IMR-90 (cell line): ENCODE measurements at regions not wholly inside any gene's neighbourhood (a gene's known extent, or its start where the extent isn't known, plus 50 kb on each side); places are given as distances from the start of the nearest gene placed in this dataset.

Experiments used
- BHLHE40 ChIP-seq: fragments of 150-350 bp; IDR thresholded peaks from 2 replicates; pipeline ENCODE4 v1.6.1; 2016; ENCODE audit warnings: mild to moderate bottlenecking, low read depth, low read length
- CTCF ChIP-seq: conservative IDR thresholded peaks from 2 replicates; pipeline ENCODE4 v1.5.1; 2012; ENCODE audit warnings: mild to moderate bottlenecking, low read depth, low read length, improper control_type of control experiment
- POLR2A ChIP-seq: IDR thresholded peaks from 2 replicates; pipeline ENCODE4 v1.6.1; 2012; ENCODE audit warnings: mild to moderate bottlenecking, low read depth, low read length
- USF2 ChIP-seq: fragments of 150-350 bp; IDR thresholded peaks from 2 replicates; pipeline ENCODE4 v1.6.1; 2017; ENCODE audit warnings: mild to moderate bottlenecking, antibody characterized with exemption, low read length, low read depth

GRCh38 chr7:91425149-91425548, 160.9 kb downstream of the FZD1 start:
- TF ChIP-seq CTCF (no peak), POLR2A (no peak), BHLHE40 (no peak), USF2 (no peak)
